HG03521 (cell line): ENCODE measurements at regions not wholly inside any gene's neighbourhood (a gene's known extent, or its start where the extent isn't known, plus 50 kb on each side); places are given as distances from the start of the nearest gene placed in this dataset.

Experiments
- ATAC-seq: cut with Tn5 transposase; IDR thresholded peaks from one replicate; pipeline ENCODE4 v1.9.1; 2021; ENCODE audit warnings: mild to moderate bottlenecking, moderate library complexity; ENCODE audit not compliant: unreplicated experiment

GRCh38 chr18:71597219-71597618 lies 946.9 kb downstream of the CBLN2 start:
- no peak for ATAC-seq

- ATAC-seq, result no peak
These were observed 960.9 kb downstream of the CBLN2 start for GRCh38 chr18:71583252-71583651.

- ATAC-seq, result no peak
These were observed 989.5 kb downstream of the CBLN2 start for GRCh38 chr18:71554686-71555085.

GRCh38 chr18:71541643-71542042 lies 1002.5 kb downstream of the CBLN2 start:
- ATAC-seq, result no peak

- ATAC-seq, result no peak
These were observed 1014.3 kb downstream of the CBLN2 start for GRCh38 chr18:71529703-71530303.

GRCh38 chr18:71523483-71524435 lies 1020.4 kb downstream of the CBLN2 start:
- no peak for ATAC-seq

- ATAC-seq, result no peak
These were observed 1038.6 kb downstream of the CBLN2 start for GRCh38 chr18:71505526-71505925.

GRCh38 chr18:71503222-71503621 lies 1040.9 kb downstream of the CBLN2 start:
- ATAC-seq, result no peak

- ATAC-seq, result no peak
These were observed 1058.5 kb downstream of the CBLN2 start for GRCh38 chr18:71485611-71486010.

- no peak for ATAC-seq
These were observed 1072.0 kb downstream of the CBLN2 start for GRCh38 chr18:71471963-71472725.

- ATAC-seq, result no peak
These were observed 1087.9 kb downstream of the CBLN2 start for GRCh38 chr18:71456206-71456605.

- ATAC-seq, result no peak
These were observed 1093.9 kb downstream of the CBLN2 start for GRCh38 chr18:71450257-71450656.

GRCh38 chr18:71443706-71444480 lies 1100.2 kb downstream of the CBLN2 start:
- no peak for ATAC-seq

- ATAC-seq, result no peak
These were observed 1101.4 kb downstream of the CBLN2 start for GRCh38 chr18:71442731-71443141.

GRCh38 chr18:71441156-71441555 lies 1103.0 kb downstream of the CBLN2 start:
- no peak for ATAC-seq

GRCh38 chr18:71437511-71437910 lies 1106.6 kb downstream of the CBLN2 start:
- ATAC-seq, result no peak

- no peak for ATAC-seq
These were observed 1110.8 kb downstream of the CBLN2 start for GRCh38 chr18:71433373-71433772.

GRCh38 chr18:71431689-71432088 lies 1112.5 kb downstream of the CBLN2 start:
- no peak for ATAC-seq

GRCh38 chr18:71431171-71431570 lies 1113.0 kb downstream of the CBLN2 start:
- ATAC-seq, result no peak

GRCh38 chr18:71426441-71426840 lies 1117.7 kb downstream of the CBLN2 start:
- no peak for ATAC-seq
